Aorta (tissue), 5 donors: ENCODE measurements at regions not wholly inside any gene's neighbourhood (a gene's known extent, or its start where the extent isn't known, plus 50 kb on each side); places are given as distances from the start of the nearest gene placed in this dataset.
"Not testable (repeated sequence)": the region's sequence is repeated elsewhere in the genome, so short reads cannot be mapped to it uniquely, and the experiment has no call there.

Experiments
- ATAC-seq: fragments of 200-7000 bp; cut with Tn5 transposase; one replicate; pipeline ENCODE4 v1.9.1; 2022; ENCODE audit warnings: moderate library complexity; ENCODE audit not compliant: low FRiP score
- DNase-seq, 2 donors: peaks; one replicate each; pipeline ENCODE4 v3.0.0-alpha.2; 2020
- H3K27ac ChIP-seq, 2 donors: one replicate each; pipeline ENCODE4 v1.5.1; 2013; ENCODE audit warnings: low read length in 2 of 2, mild to moderate bottlenecking in 2 of 2, moderate library complexity in 2 of 2, control low read depth in 1 of 2, inconsistent platforms in 1 of 2, low read depth in 1 of 2
- H3K27me3 ChIP-seq, 2 donors: one replicate each; pipeline ENCODE4 v1.6.1; 2013; ENCODE audit warnings: control low read depth in 1 of 2, low read length in 1 of 2, mild to moderate bottlenecking in 1 of 2, moderate library complexity in 1 of 2; ENCODE audit not compliant: insufficient read depth in 2 of 2, control insufficient read depth in 1 of 2
- H3K36me3 ChIP-seq, 2 donors: one replicate each; pipeline ENCODE4 v1.6.1; 2013; ENCODE audit warnings: control low read depth in 1 of 2, low read length in 1 of 2, mild to moderate bottlenecking in 1 of 2; ENCODE audit not compliant: insufficient read depth in 2 of 2, control insufficient read depth in 1 of 2
- H3K4me1 ChIP-seq, 2 donors: one replicate each; pipeline ENCODE4 v1.6.1; 2013; ENCODE audit warnings: low read length in 2 of 2, control low read depth in 1 of 2, mild to moderate bottlenecking in 1 of 2, moderate library complexity in 1 of 2; ENCODE audit not compliant: insufficient read depth in 2 of 2, control insufficient read depth in 1 of 2
- H3K4me3 ChIP-seq, 2 donors: one replicate each; pipeline ENCODE4 v1.5.1; 2013; ENCODE audit warnings: low read length in 2 of 2, control low read depth in 1 of 2, mild to moderate bottlenecking in 1 of 2
- H3K9me3 ChIP-seq: one replicate; pipeline ENCODE4 v1.6.1; 2013; ENCODE audit warnings: mild to moderate bottlenecking, low read length; ENCODE audit not compliant: control insufficient read depth
- WGBS, 2 donors: extraction: QIAGEN DNeasy Blood & Tissue Kit; methylation state at CpG; one replicate each; pipeline ENCODE4 v1.1.7; 2013; 5-methylcytosine and 5-hydroxymethylcytosine counted together
- intact Hi-C, 2 donors: fragments of 100-400 bp; cut with DNase I; formaldehyde crosslinking; loops; one replicate each; pipeline versions ENCODE4 v1.14.2 to v1.15.0; 2022
- donor health status: healthy with polysubstance abuse.
- donor health status: Bipolar disorder and iron deficiency.
- donor health status: DM: no; HTN: no; CAD: no.
- donor health status: DM: no; HTN: no; CAD: no.
- donor health status: DM: yes; HTN: yes; CAD: no.

DNA sequence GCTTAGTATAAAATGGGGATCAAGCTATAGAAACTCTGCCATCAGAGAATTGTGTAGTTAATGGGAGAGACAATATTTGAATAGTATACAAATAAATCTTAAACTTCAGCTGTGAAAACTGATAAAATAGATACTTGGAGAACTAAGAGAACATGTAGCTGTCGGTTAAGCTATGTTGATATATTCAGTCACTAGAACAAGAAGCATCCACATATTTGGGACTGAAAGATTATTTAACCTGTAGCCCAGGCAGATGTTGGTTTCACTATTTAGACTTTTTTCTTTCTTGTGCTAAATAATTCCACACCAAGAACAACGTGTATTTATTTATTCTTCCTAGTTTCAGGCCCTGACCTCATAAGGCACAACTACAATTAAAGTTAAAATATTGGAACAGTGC lies 521.0 kb upstream of the CCNG1 start:
- Histone ChIP-seq H3K27me3 (no peaks in the 10 kb centered on the region), H3K9me3 (no peaks in the 10 kb centered on the region), H3K4me3 (no peak overlapping the region), H3K27ac (no peak overlapping the region), H3K4me1 (no peaks in the 10 kb centered on the region), H3K36me3 (no peaks in the 10 kb centered on the region)
- intact Hi-C loops, result no loop called here
- 49 to 61% methylated on average over 2 of the region's 2 CpGs for WGBS, 2 donors
- DNase-seq (no peak), ATAC-seq (no peak)

DNA sequence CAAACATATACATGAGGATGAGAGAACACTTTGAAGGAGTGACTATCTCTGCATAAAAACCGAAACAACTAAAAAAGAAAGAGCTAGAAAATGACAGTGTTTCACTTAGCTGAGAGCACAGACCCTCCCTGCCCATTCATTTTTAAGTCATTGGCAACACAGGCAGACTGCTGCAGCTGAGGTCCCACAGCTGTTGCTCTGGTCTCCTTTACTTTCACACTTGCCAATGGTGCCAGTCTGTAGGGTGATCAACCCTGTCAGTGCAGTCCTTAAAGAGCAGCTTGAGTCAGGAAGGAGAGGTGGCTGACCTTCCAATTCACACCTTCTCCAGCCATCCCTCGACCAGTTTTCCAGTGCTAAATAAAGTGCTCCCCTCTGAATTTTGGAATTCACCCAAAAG lies 508.3 kb upstream of the CCNG1 start:
- Histone ChIP-seq H3K9me3 (peaks cover 2% of the 10 kb centered on the region), H3K27ac (no peak overlapping the region), H3K4me1 (no peaks in the 10 kb centered on the region), H3K27me3 (no peaks in the 10 kb centered on the region), H3K36me3 (no peaks in the 10 kb centered on the region), H3K4me3 (no peak overlapping the region)
- no peak for ATAC-seq
- 54 to 56% methylated on average over 2 of the region's 2 CpGs for WGBS, 2 donors
- intact Hi-C loops, result no loop called here
- DNase-seq, result no peak

DNA sequence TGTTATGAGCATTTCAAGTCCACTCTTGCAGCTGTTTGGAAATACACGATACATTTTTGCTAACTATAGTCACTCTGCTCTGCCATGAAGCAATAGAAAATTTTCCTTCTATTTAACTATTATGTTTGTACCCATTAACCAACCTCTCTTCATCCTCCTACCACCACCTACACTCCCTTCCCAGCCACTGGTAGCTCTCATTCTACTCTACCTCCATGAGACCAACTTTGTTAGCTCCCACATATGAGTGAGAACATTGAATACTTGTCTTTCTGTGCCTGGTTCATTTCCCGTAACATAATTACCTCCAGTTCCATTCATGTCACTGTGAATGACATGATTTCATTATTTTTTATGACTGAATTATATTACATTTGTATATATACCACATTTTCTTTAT lies 505.9 kb upstream of the CCNG1 start:
- intact Hi-C loops, result no loop called here
- no peak for DNase-seq

DNA sequence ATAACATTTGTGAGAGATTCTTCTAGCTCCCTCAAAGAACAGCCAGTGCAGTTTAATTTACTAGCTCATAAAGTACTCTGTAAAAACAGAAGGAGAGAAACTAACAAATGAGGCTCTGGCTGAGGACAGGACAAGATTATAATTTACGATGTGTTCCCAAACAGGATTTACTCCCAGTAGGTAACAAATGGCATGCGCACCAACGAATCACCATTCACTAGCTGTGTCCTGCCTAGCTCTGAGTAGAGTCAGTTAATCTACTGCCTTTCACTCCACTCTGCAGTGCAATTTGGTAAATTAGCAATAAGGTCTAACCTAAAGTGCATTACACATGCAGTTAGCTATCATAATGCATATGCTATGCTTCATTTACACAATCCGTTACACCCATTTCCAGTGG lies 497.4 kb upstream of the CCNG1 start:
- Histone ChIP-seq H3K4me1 (no peaks in the 10 kb centered on the region), H3K36me3 (no peaks in the 10 kb centered on the region), H3K9me3 (peaks cover 5% of the 10 kb centered on the region), H3K4me3 (no peak overlapping the region), H3K27me3 (no peaks in the 10 kb centered on the region), H3K27ac (no peak overlapping the region)
- WGBS, 2 donors, result 27 to 38% methylated on average over 4 of the region's 4 CpGs
- no peak for ATAC-seq
- DNase-seq, result no peak
- intact Hi-C loops, result no loop called here

More for the DNA sequence above, 505.9 kb upstream of the CCNG1 start:
- H3K4me3 ChIP-seq, result no peak overlapping the region
- H3K27me3 ChIP-seq, result no peaks in the 10 kb centered on the region
- ATAC-seq, result no peak
- H3K27ac ChIP-seq, result no peak overlapping the region
- WGBS, 2 donors, result 83 to 87% methylated on average over 2 of the region's 2 CpGs
- no peaks in the 10 kb centered on the region for H3K4me1 ChIP-seq
- H3K36me3 ChIP-seq, result no peaks in the 10 kb centered on the region
- peaks cover 8% of the 10 kb centered on the region for H3K9me3 ChIP-seq

GRCh38 chr5:162948677-162949076 lies 488.7 kb upstream of the CCNG1 start:
- Histone ChIP-seq H3K9me3 (no peaks in the 10 kb centered on the region), H3K36me3 (no peaks in the 10 kb centered on the region), H3K4me1 (no peaks in the 10 kb centered on the region), H3K4me3 (no peak overlapping the region), H3K27ac (no peak overlapping the region), H3K27me3 (no peaks in the 10 kb centered on the region)
- WGBS, 2 donors, result 38 to 54% methylated on average over 4 of the region's 4 CpGs
- intact Hi-C loops, result no loop called here
- DNase-seq, result no peak
- ATAC-seq, result no peak

- Histone ChIP-seq H3K4me3 (no peak overlapping the region), H3K27ac (no peak overlapping the region), H3K9me3 (peaks cover 1% of the 10 kb centered on the region), H3K4me1 (no peaks in the 10 kb centered on the region), H3K27me3 (no peaks in the 10 kb centered on the region), H3K36me3 (no peaks in the 10 kb centered on the region)
- DNase-seq, result no peak
- no peak for ATAC-seq
- intact Hi-C loops, result no loop called here
- WGBS, 2 donors, result 70 to 88% methylated on average over 1 of the region's 1 CpG
Observed at GRCh38 chr5:162956570-162956969, 480.8 kb upstream of the CCNG1 start.

- ATAC-seq, H3K9me3 ChIP-seq, H3K36me3 ChIP-seq, DNase-seq, intact Hi-C loops, H3K4me1 ChIP-seq, H3K27ac ChIP-seq, H3K27me3 ChIP-seq, H3K4me3 ChIP-seq: not testable (repeated sequence)
- WGBS, 2 donors, result 54 to 56% methylated on average over 4 of the region's 4 CpGs
Observed at GRCh38 chr5:162964144-162964543, 473.3 kb upstream of the CCNG1 start.

DNA sequence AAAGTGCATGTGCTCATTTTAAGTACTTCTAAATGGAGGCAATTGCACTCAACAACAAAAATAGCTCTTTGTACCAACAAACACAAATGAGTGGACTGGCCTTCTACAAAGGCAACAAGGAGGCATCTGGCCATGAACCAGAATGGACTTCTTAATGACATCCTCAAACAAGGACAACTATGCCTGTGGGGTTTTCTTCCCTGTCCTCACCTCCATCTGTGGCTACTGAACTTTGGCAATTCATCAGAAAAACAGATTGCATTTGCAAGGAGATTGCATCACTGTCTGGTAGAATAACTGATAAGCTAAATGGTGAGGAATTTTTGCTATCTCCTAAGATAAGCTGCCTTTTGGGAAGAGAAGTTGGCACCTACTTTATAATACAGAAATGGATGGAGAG lies 447.3 kb upstream of the CCNG1 start:
- DNase-seq (no peak), ATAC-seq (no peak)
- no peaks in the 10 kb centered on the region for H3K9me3 ChIP-seq
- intact Hi-C loops, result no loop called here
- no peaks in the 10 kb centered on the region for H3K36me3 ChIP-seq
- no peak overlapping the region for H3K4me3 ChIP-seq
- H3K27me3 ChIP-seq, result peaks cover 0 to 4% of the 10 kb centered on the region in 2 donors
- H3K27ac ChIP-seq, result no peak overlapping the region
- H3K4me1 ChIP-seq, result no peaks in the 10 kb centered on the region

GRCh38 chr5:162990856-162991497 lies 446.4 kb upstream of the CCNG1 start:
- H3K27ac ChIP-seq, result no peak overlapping the region
- H3K9me3 ChIP-seq, result no peaks in the 10 kb centered on the region
- WGBS, 2 donors, result 48 to 58% methylated on average over 2 of the region's 2 CpGs
- intact Hi-C loops, result no loop called here
- ATAC-seq (no peak), DNase-seq (no peak)
- no peaks in the 10 kb centered on the region for H3K4me1 ChIP-seq
- no peaks in the 10 kb centered on the region for H3K36me3 ChIP-seq
- H3K27me3 ChIP-seq, result peaks cover 0 to 4% of the 10 kb centered on the region in 2 donors
- no peak overlapping the region for H3K4me3 ChIP-seq
